Mesenchymal stem cell (in vitro differentiated cells and primary cell): ENCODE measurements at regions not wholly inside any gene's neighbourhood (a gene's known extent, or its start where the extent isn't known, plus 50 kb on each side); places are given as distances from the start of the nearest gene placed in this dataset.

Source experiments
- DNase-seq: peaks from one replicate; pipeline ENCODE4 v3.0.0-alpha.2; 2013
- H2AFZ ChIP-seq: one replicate; pipeline ENCODE4 v1.6.1; 2013; ENCODE audit warnings: low read depth, mild to moderate bottlenecking, control low read depth, inconsistent platforms, low read length, moderate library complexity
- H2AK5ac ChIP-seq: 2 replicates; pipeline ENCODE4 v1.6.1; 2013; ENCODE audit warnings: low read length, moderate library complexity, mild to moderate bottlenecking, inconsistent platforms; ENCODE audit not compliant: severe bottlenecking
- H2BK120ac ChIP-seq: one replicate; pipeline ENCODE4 v1.6.1; 2013; ENCODE audit warnings: low read depth, mild to moderate bottlenecking, inconsistent platforms, low read length, moderate library complexity
- H2BK12ac ChIP-seq, 2 experiments: one replicate each; pipeline ENCODE4 v1.6.1; 2013; ENCODE audit warnings: inconsistent platforms in 2 of 2, low read length in 2 of 2, mild to moderate bottlenecking in 2 of 2, moderate library complexity in 2 of 2, control low read depth in 1 of 2
- H2BK15ac ChIP-seq: one replicate; pipeline ENCODE4 v1.6.1; 2013; ENCODE audit warnings: mild to moderate bottlenecking, low read depth, inconsistent platforms; ENCODE audit not compliant: poor library complexity, severe bottlenecking
- H2BK5ac ChIP-seq: 2 replicates; pipeline ENCODE4 v1.6.1; 2013; ENCODE audit warnings: low read depth, mild to moderate bottlenecking, low read length, control low read depth, inconsistent platforms; ENCODE audit not compliant: poor library complexity, severe bottlenecking
- H3K14ac ChIP-seq, 2 experiments: one replicate each; pipeline ENCODE4 v1.6.1; 2013; ENCODE audit warnings: inconsistent platforms in 2 of 2, low read length in 2 of 2, control low read depth in 1 of 2, mild to moderate bottlenecking in 1 of 2, moderate library complexity in 1 of 2
- H3K18ac ChIP-seq, 2 experiments: one replicate each; pipeline ENCODE4 v1.6.1; 2013; ENCODE audit warnings: inconsistent platforms in 2 of 2, low read length in 2 of 2, control low read depth in 1 of 2, low read depth in 1 of 2, mild to moderate bottlenecking in 1 of 2
- H3K23ac ChIP-seq, 2 experiments: one replicate each; pipeline ENCODE4 v1.6.1; 2013; ENCODE audit warnings: inconsistent platforms in 2 of 2, low read length in 2 of 2, mild to moderate bottlenecking in 2 of 2, moderate library complexity in 2 of 2, control low read depth in 1 of 2
- H3K27ac ChIP-seq: 2 replicates; pipeline ENCODE4 v1.5.1; 2013; ENCODE audit warnings: mild to moderate bottlenecking, moderate library complexity, low read length, control low read depth, inconsistent platforms; ENCODE audit not compliant: poor library complexity, severe bottlenecking
- H3K27me3 ChIP-seq, 2 experiments: 2 replicates each; pipeline versions ENCODE4 v1.6.1 to v1.7.0; 2013; ENCODE audit warnings: low read length in 2 of 2, mild to moderate bottlenecking in 2 of 2, moderate library complexity in 2 of 2, control low read depth in 1 of 2, inconsistent platforms in 1 of 2; ENCODE audit not compliant: control insufficient read depth in 1 of 2, insufficient read depth in 1 of 2
- H3K36me3 ChIP-seq, 2 experiments: 2 replicates each; pipeline versions ENCODE4 v1.6.1 to v1.7.0; 2013; ENCODE audit warnings: low read length in 2 of 2, control low read depth in 1 of 2, inconsistent platforms in 1 of 2, low read depth in 1 of 2, mild to moderate bottlenecking in 1 of 2; ENCODE audit not compliant: insufficient read depth in 2 of 2, control insufficient read depth in 1 of 2
- H3K4ac ChIP-seq, 2 experiments: one replicate each; pipeline ENCODE4 v1.6.1; 2013; ENCODE audit warnings: inconsistent platforms in 2 of 2, low read length in 2 of 2, mild to moderate bottlenecking in 2 of 2, moderate library complexity in 2 of 2, control low read depth in 1 of 2, low read depth in 1 of 2
- H3K4me1 ChIP-seq: 2 replicates; pipeline ENCODE4 v1.6.1; 2013; ENCODE audit warnings: low read depth, low read length, control low read depth; ENCODE audit not compliant: control insufficient read depth, insufficient read depth
- H3K4me2 ChIP-seq: 2 replicates; pipeline ENCODE4 v1.6.1; 2013; ENCODE audit warnings: low read length, mild to moderate bottlenecking, inconsistent platforms; ENCODE audit not compliant: poor library complexity, severe bottlenecking
- H3K4me3 ChIP-seq, 2 experiments: 2 replicates each; pipeline versions ENCODE4 v1.5.1 to v1.7.0; 2013; ENCODE audit warnings: low read length in 2 of 2, mild to moderate bottlenecking in 2 of 2, control low read depth in 1 of 2, low read depth in 1 of 2; ENCODE audit not compliant: insufficient read depth in 1 of 2
- H3K79me1 ChIP-seq: replicated peaks from 2 replicates; pipeline ENCODE4 v1.6.1; 2013; ENCODE audit warnings: mild to moderate bottlenecking, control low read depth, low read length, inconsistent platforms; ENCODE audit not compliant: poor library complexity, severe bottlenecking
- H3K9ac ChIP-seq: 2 replicates; pipeline ENCODE4 v1.7.0; 2013; ENCODE audit warnings: mild to moderate bottlenecking, low read length, moderate library complexity
- H3K9me3 ChIP-seq: 2 replicates; pipeline ENCODE4 v1.7.0; 2013; ENCODE audit warnings: mild to moderate bottlenecking, low read length; ENCODE audit not compliant: control insufficient read depth
- H4K8ac ChIP-seq: one replicate; pipeline ENCODE4 v1.6.1; 2013; ENCODE audit warnings: inconsistent platforms, mild to moderate bottlenecking, low read length, moderate library complexity
- H4K91ac ChIP-seq: one replicate; pipeline ENCODE4 v1.6.1; 2013; ENCODE audit warnings: mild to moderate bottlenecking, low read length, inconsistent platforms
- WGBS: methylation state at CpG from one replicate; pipeline ENCODE4 v1.1.7; 2013; ENCODE audit warnings: mixed read lengths; 5-methylcytosine and 5-hydroxymethylcytosine counted together

GRCh38 chr10:78403781-78404180, 370.1 kb downstream of the RPS24 start:
- Histone ChIP-seq H3K9me3 (no peaks in the 10 kb centered on the region), H3K79me1 (no peaks in the 10 kb centered on the region), H3K4me1 (peaks cover 15% of the 10 kb centered on the region), H3K27ac (no peak overlapping the region), H3K4me2 (no peak overlapping the region), H4K8ac (no peak overlapping the region), H4K91ac (no peak overlapping the region), H2BK5ac (no peak overlapping the region), H2BK12ac (no peak overlapping the region), H2BK120ac (no peak overlapping the region), H3K9ac (no peak overlapping the region), H3K4me3 (no peak overlapping the region), H3K27me3 (peaks cover 0 to 5% of the 10 kb centered on the region in 2 experiments), H2BK15ac (no peak overlapping the region), H3K18ac (no peak overlapping the region), H3K4ac (no peak overlapping the region), H2AFZ (no peak overlapping the region), H3K36me3 (no peaks in the 10 kb centered on the region), H3K14ac (no peak overlapping the region), H2AK5ac (peak overlapping the region; percentile 18), H3K23ac (no peak overlapping the region)
- DNase-seq: no peak
- WGBS: 93% methylated on average over 6 of the region's 6 CpGs

- Histone ChIP-seq H4K91ac (no peak overlapping the region), H3K79me1 (no peaks in the 10 kb centered on the region), H3K4ac (no peak overlapping the region), H3K4me3 (no peak overlapping the region), H3K36me3 (no peaks in the 10 kb centered on the region), H4K8ac (no peak overlapping the region), H2BK5ac (no peak overlapping the region), H3K4me1 (peaks cover 15% of the 10 kb centered on the region), H3K18ac (no peak overlapping the region), H3K9me3 (no peaks in the 10 kb centered on the region), H3K4me2 (no peak overlapping the region), H3K9ac (no peak overlapping the region), H2BK12ac (no peak overlapping the region), H3K14ac (no peak overlapping the region), H2BK15ac (no peak overlapping the region), H2AK5ac (no peak overlapping the region), H2AFZ (no peak overlapping the region), H3K23ac (no peak overlapping the region), H3K27ac (no peak overlapping the region), H3K27me3 (peaks cover 0 to 5% of the 10 kb centered on the region in 2 experiments), H2BK120ac (no peak overlapping the region)
- DNase-seq: no peak
- WGBS: 90% methylated on average over 5 of the region's 5 CpGs
Measured at GRCh38 chr10:78404296-78404695, 370.6 kb downstream of the RPS24 start.

GRCh38 chr10:78405231-78405630, 371.6 kb downstream of the RPS24 start:
- DNase-seq: no peak
- H2BK120ac ChIP-seq: no peak overlapping the region
- H3K4me1 ChIP-seq: peaks cover 15% of the 10 kb centered on the region
- H3K79me1 ChIP-seq: no peaks in the 10 kb centered on the region
- H4K91ac ChIP-seq: no peak overlapping the region
- peaks cover 0 to 5% of the 10 kb centered on the region in 2 experiments for H3K27me3 ChIP-seq
- H3K18ac ChIP-seq: no peak overlapping the region
- 83% methylated on average over 5 of the region's 5 CpGs for WGBS
- no peak overlapping the region for H2BK12ac ChIP-seq
- no peak overlapping the region for H3K23ac ChIP-seq
- no peak overlapping the region for H3K4me2 ChIP-seq
- no peak overlapping the region for H3K9ac ChIP-seq
- no peak overlapping the region for H2BK15ac ChIP-seq
- no peak overlapping the region for H2BK5ac ChIP-seq
- no peaks in the 10 kb centered on the region for H3K36me3 ChIP-seq
- no peak overlapping the region for H3K4ac ChIP-seq
- no peak overlapping the region for H2AFZ ChIP-seq
- H4K8ac ChIP-seq: no peak overlapping the region
- H2AK5ac ChIP-seq: no peak overlapping the region
- H3K9me3 ChIP-seq: no peaks in the 10 kb centered on the region
- H3K4me3 ChIP-seq: no peak overlapping the region
- H3K14ac ChIP-seq: no peak overlapping the region
- no peak overlapping the region for H3K27ac ChIP-seq

- no peak overlapping the region for H3K14ac ChIP-seq
Measured at GRCh38 chr10:78405736-78406135, 372.1 kb downstream of the RPS24 start.

More at GRCh38 chr10:78405736-78406135, 372.1 kb downstream of the RPS24 start:
- no peak overlapping the region for H3K9ac ChIP-seq
- no peak overlapping the region for H3K18ac ChIP-seq
- H2AFZ ChIP-seq: no peak overlapping the region
- no peak overlapping the region for H4K91ac ChIP-seq
- no peak overlapping the region for H2AK5ac ChIP-seq
- no peak overlapping the region for H2BK15ac ChIP-seq
- H2BK12ac ChIP-seq: no peak overlapping the region
- no peak overlapping the region for H4K8ac ChIP-seq
- H3K23ac ChIP-seq: no peak overlapping the region
- no peak overlapping the region for H3K27ac ChIP-seq
- no peak for DNase-seq
- no peaks in the 10 kb centered on the region for H3K9me3 ChIP-seq
- no peak overlapping the region for H3K4ac ChIP-seq
- no peak overlapping the region for H3K4me2 ChIP-seq
- 95% methylated on average over 6 of the region's 6 CpGs for WGBS
- no peaks in the 10 kb centered on the region for H3K79me1 ChIP-seq
- H3K4me3 ChIP-seq: no peak overlapping the region
- no peak overlapping the region for H2BK120ac ChIP-seq
- no peak overlapping the region for H2BK5ac ChIP-seq
- H3K27me3 ChIP-seq: peaks cover 0 to 5% of the 10 kb centered on the region in 2 experiments
- H3K4me1 ChIP-seq: peaks cover 15% of the 10 kb centered on the region
- H3K36me3 ChIP-seq: no peaks in the 10 kb centered on the region
